ENCODE measurements at regions not wholly inside any gene's neighbourhood (a gene's known extent, or its start where the extent isn't known, plus 50 kb on each side); places are given as distances from the start of the nearest gene placed in this dataset.
"Not testable (repeated sequence)": the region's sequence is repeated elsewhere in the genome, so short reads cannot be mapped to it uniquely, and the experiment has no call there.

DNA sequence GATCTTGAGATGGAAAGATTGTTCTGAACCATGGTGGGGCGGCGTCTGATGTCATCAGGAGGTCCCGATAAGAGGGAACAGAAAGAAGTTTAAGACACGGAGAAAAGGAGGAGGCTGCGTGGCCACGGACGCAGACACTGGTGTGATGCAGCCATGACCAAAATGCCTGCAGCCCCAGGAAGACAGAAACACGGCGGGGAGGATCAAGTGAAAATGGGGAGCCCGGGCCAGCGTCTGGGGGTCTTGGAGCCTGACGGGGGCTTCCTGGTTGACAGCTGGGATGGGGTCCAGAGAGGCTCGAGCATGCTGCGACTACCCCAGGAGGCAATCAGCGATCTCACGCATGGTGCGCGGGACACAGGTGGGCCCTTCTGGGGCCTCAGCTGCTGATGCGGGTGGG lies 119.7 kb downstream of the NPIPB11 start:
- DNase-seq (ENCODE audit: extremely low read depth in 1 of 4, low spot score in 3 of 4); BruUV-seq (replicated peaks); CTCF ChIA-PET (ENCODE audit: low intra/inter-chr PET ratio); H3K4me3 ChIP-seq; H3K27ac ChIP-seq (ENCODE audit: extremely low read depth, low read depth, low read length); H3K36me3 ChIP-seq (ENCODE audit: control insufficient read depth, insufficient read depth, low read length); FAIRE-seq; H3K9ac ChIP-seq (ENCODE audit: insufficient read depth in 1 of 2, low read depth in 2 of 2, low read length in 2 of 2); H3K9me3 ChIP-seq (replicated peaks; ENCODE audit: control insufficient read depth, insufficient read depth, low read depth, low read length); H4K20me1 ChIP-seq (replicated peaks; ENCODE audit: control insufficient read depth, insufficient read depth, low read length); intact Hi-C loops (cut with micrococcal nuclease); H3K79me2 ChIP-seq (ENCODE audit: control insufficient read depth, insufficient read depth, low read length); in situ Hi-C loops (cut with MboI); H2AFZ ChIP-seq (ENCODE audit: low read depth, low read length); H3K4me2 ChIP-seq (ENCODE audit: insufficient read depth, low read length); H3K27me3 ChIP-seq (ENCODE audit: control insufficient read depth in 2 of 2, insufficient read depth in 2 of 2, low read length in 2 of 2); ATAC-seq; H3K9me1 ChIP-seq (ENCODE audit: control insufficient read depth, insufficient read depth, low read length): not testable (repeated sequence)
- POLR2A ChIA-PET = interaction anchor here (0.6 kb wide), 1 partner anchor 27 kb away, joined by 3 read pairs; no protein-coding TSS in a partner anchor
- 66% methylated on average over 13 of the region's 19 CpGs for WGBS (ENCODE audit: insufficient coverage, low coverage, missing lambda C conversion rate)
- peaks cover 5 to 47% of the 10 kb centered on the region in 2 experiments; a peak in 3 of 5 replicates for H3K4me1 ChIP-seq (replicated peaks in 1 of 2; ENCODE audit: control insufficient read depth in 2 of 2, insufficient read depth in 2 of 2, low read length in 2 of 2)

DNA sequence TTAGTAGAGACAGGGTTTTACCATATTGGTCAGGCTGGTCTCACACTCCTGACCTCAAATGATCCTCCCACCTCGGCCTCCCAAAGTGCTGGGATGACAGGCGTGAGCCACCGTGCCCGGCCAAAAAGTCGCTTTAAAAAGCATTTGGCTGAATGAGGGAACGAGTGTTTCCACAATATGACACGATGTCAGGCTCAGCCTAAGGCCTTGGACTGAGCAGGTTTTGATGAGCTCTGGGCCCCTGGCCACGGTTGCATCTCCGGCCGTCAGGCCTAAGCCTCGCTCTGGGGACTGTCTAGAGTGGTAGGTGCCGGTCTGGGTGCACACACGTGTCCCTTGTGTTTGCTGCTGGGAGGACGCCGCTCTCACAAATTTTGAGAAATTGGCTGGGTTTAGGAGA lies 120.3 kb downstream of the NPIPB11 start:
- H3K27ac ChIP-seq (ENCODE audit: extremely low read depth, low read depth, low read length); DNase-seq (ENCODE audit: extremely low read depth in 1 of 4, low spot score in 3 of 4); in situ Hi-C loops (cut with MboI); FAIRE-seq; ATAC-seq; H3K9me3 ChIP-seq (replicated peaks; ENCODE audit: control insufficient read depth, insufficient read depth, low read depth, low read length); H2AFZ ChIP-seq (ENCODE audit: low read depth, low read length); H3K4me2 ChIP-seq (ENCODE audit: insufficient read depth, low read length); H3K36me3 ChIP-seq (ENCODE audit: control insufficient read depth, insufficient read depth, low read length); CTCF ChIA-PET (ENCODE audit: low intra/inter-chr PET ratio); H3K9me1 ChIP-seq (ENCODE audit: control insufficient read depth, insufficient read depth, low read length); H3K9ac ChIP-seq (ENCODE audit: insufficient read depth in 1 of 2, low read depth in 2 of 2, low read length in 2 of 2); H3K4me3 ChIP-seq; BruUV-seq (replicated peaks); H4K20me1 ChIP-seq (replicated peaks; ENCODE audit: control insufficient read depth, insufficient read depth, low read length); H3K27me3 ChIP-seq (ENCODE audit: control insufficient read depth in 2 of 2, insufficient read depth in 2 of 2, low read length in 2 of 2); intact Hi-C loops (cut with micrococcal nuclease); H3K79me2 ChIP-seq (ENCODE audit: control insufficient read depth, insufficient read depth, low read length): not testable (repeated sequence)
- POLR2A ChIA-PET = interaction anchor here (0.6 kb wide), 1 partner anchor 28 kb away, joined by 3 read pairs; no protein-coding TSS in a partner anchor
- WGBS (ENCODE audit: insufficient coverage, low coverage, missing lambda C conversion rate) = 81% methylated on average over 11 of the region's 15 CpGs
- peaks cover 0 to 41% of the 10 kb centered on the region in 2 experiments; a peak in 3 of 5 replicates for H3K4me1 ChIP-seq (replicated peaks in 1 of 2; ENCODE audit: control insufficient read depth in 2 of 2, insufficient read depth in 2 of 2, low read length in 2 of 2)

DNA sequence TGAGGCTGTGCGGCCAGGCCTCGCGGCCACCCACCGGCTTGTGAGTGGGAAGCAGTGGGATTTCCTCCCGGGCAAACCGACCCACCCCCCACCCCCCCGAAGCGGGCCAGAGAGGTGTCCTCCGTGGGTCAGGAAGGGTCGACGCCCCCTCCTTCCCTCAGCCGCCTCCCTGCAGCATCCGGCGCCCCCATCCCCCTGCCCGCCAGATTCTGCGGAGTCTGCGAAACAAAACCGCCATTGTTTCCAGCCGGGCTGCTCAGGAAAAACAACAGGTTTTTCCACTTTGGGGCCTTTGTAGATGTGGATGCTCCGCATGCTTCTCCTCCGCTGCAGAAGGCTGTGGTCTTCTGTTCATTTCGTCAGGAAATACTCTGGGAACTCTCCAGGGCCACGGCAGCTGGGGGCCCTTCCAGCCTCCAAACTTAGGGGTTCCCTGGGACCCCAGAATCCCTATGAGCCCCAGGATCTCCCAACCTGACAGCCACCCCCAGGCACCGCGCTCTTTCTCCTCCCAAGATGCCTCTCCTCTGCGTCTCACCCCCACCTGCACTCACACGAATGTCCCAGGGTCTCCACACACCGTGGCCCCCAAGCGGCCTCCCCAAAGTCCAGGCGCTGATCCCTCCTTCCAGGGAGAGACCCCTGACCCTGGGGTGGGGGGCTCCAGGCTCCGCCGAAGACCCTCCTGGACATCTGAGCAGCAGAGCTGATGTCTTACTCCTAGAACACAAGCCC lies 121.2 kb downstream of the NPIPB11 start:
- BruUV-seq (replicated peaks); in situ Hi-C loops (cut with MboI); FAIRE-seq: not testable (repeated sequence)

DNA sequence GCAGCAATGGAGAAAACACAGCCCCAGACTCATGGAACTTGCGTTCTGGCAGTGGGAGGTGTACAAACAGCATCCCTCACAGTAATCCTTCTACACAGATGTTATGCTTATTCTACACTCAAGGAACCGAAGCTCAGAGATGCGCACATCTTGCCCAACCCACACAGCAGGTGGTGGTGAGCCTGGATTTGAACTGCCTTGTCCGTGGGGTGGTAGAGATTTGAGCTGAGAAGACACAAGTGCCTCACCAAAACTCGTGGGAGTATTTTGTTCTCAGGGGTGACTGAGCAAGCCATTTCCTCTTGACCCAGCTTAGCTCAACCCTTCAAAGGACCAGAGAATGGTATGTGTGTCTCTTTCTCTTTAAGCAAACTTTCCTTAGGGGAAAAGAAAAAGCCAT lies 121.8 kb downstream of the NPIPB11 start:
- H3K4me1 ChIP-seq (replicated peaks in 1 of 2; ENCODE audit: control insufficient read depth in 2 of 2, insufficient read depth in 2 of 2, low read length in 2 of 2) = peaks cover 0 to 27% of the 10 kb centered on the region in 2 experiments; a peak in 3 of 5 replicates
- H3K9ac ChIP-seq (ENCODE audit: insufficient read depth in 1 of 2, low read depth in 2 of 2, low read length in 2 of 2); H3K36me3 ChIP-seq (ENCODE audit: control insufficient read depth, insufficient read depth, low read length); H3K9me1 ChIP-seq (ENCODE audit: control insufficient read depth, insufficient read depth, low read length); CTCF ChIA-PET (ENCODE audit: low intra/inter-chr PET ratio); BruUV-seq (replicated peaks); H3K79me2 ChIP-seq (ENCODE audit: control insufficient read depth, insufficient read depth, low read length); POLR2A ChIA-PET; H2AFZ ChIP-seq (ENCODE audit: low read depth, low read length); H3K27ac ChIP-seq (ENCODE audit: extremely low read depth, low read depth, low read length); DNase-seq (ENCODE audit: extremely low read depth in 1 of 4, low spot score in 3 of 4); H4K20me1 ChIP-seq (replicated peaks; ENCODE audit: control insufficient read depth, insufficient read depth, low read length); H3K27me3 ChIP-seq (ENCODE audit: control insufficient read depth in 2 of 2, insufficient read depth in 2 of 2, low read length in 2 of 2); in situ Hi-C loops (cut with MboI); H3K4me3 ChIP-seq; H3K9me3 ChIP-seq (replicated peaks; ENCODE audit: control insufficient read depth, insufficient read depth, low read depth, low read length); intact Hi-C loops (cut with micrococcal nuclease); H3K4me2 ChIP-seq (ENCODE audit: insufficient read depth, low read length): not testable (repeated sequence)
- FAIRE-seq = peak; percentile 62
- 6% methylated on average over 4 of the region's 5 CpGs for WGBS (ENCODE audit: insufficient coverage, low coverage, missing lambda C conversion rate)
- ATAC-seq = peak; percentile 29; the same call in 1 of the 3 replicates

More for the DNA sequence above, 121.2 kb downstream of the NPIPB11 start:
- H3K36me3 ChIP-seq (ENCODE audit: control insufficient read depth, insufficient read depth, low read length); CTCF ChIA-PET (ENCODE audit: low intra/inter-chr PET ratio); H3K27ac ChIP-seq (ENCODE audit: extremely low read depth, low read depth, low read length); H3K4me3 ChIP-seq; H4K20me1 ChIP-seq (replicated peaks; ENCODE audit: control insufficient read depth, insufficient read depth, low read length); H2AFZ ChIP-seq (ENCODE audit: low read depth, low read length); intact Hi-C loops (cut with micrococcal nuclease); H3K9ac ChIP-seq (ENCODE audit: insufficient read depth in 1 of 2, low read depth in 2 of 2, low read length in 2 of 2); H3K9me3 ChIP-seq (replicated peaks; ENCODE audit: control insufficient read depth, insufficient read depth, low read depth, low read length); H3K4me2 ChIP-seq (ENCODE audit: insufficient read depth, low read length); H3K27me3 ChIP-seq (ENCODE audit: control insufficient read depth in 2 of 2, insufficient read depth in 2 of 2, low read length in 2 of 2); DNase-seq (ENCODE audit: extremely low read depth in 1 of 4, low spot score in 3 of 4); H3K79me2 ChIP-seq (ENCODE audit: control insufficient read depth, insufficient read depth, low read length); ATAC-seq; H3K9me1 ChIP-seq (ENCODE audit: control insufficient read depth, insufficient read depth, low read length); POLR2A ChIA-PET: not testable (repeated sequence)
- peaks cover 0 to 33% of the 10 kb centered on the region in 2 experiments; a peak in 3 of 5 replicates for H3K4me1 ChIP-seq (replicated peaks in 1 of 2; ENCODE audit: control insufficient read depth in 2 of 2, insufficient read depth in 2 of 2, low read length in 2 of 2)
- WGBS (ENCODE audit: insufficient coverage, low coverage, missing lambda C conversion rate) = 78% methylated on average over 18 of the region's 32 CpGs

All from K562 (cell line).